Skin epidermis (tissue), 12 donors: ENCODE measurements at regions not wholly inside any gene's neighbourhood (a gene's known extent, or its start where the extent isn't known, plus 50 kb on each side); places are given as distances from the start of the nearest gene placed in this dataset.
"Not testable (repeated sequence)": the region's sequence is repeated elsewhere in the genome, so short reads cannot be mapped to it uniquely, and the experiment has no call there.

Experiments used
- H3K27ac ChIP-seq, 21 experiments: fragments of 200-600 bp; sonication (generic) in 11 of 21; one replicate each; pipeline ENCODE4 v1.5.0; 2020; ENCODE audit warnings: mild to moderate bottlenecking in 3 of 21, inconsistent platforms in 2 of 21, moderate library complexity in 2 of 21
- H3K4me3 ChIP-seq, 7 experiments: fragments of 200-600 bp; sonication (generic) in 2 of 7; one replicate each; pipeline ENCODE4 v1.5.0; 2020; ENCODE audit warnings: inconsistent platforms in 2 of 7, mild to moderate bottlenecking in 2 of 7, moderate library complexity in 1 of 7

- Histone ChIP-seq H3K27ac (no peak overlapping the region), H3K4me3 (no peak overlapping the region)
These were observed 93.6 kb upstream of the BCAR3 start for GRCh38 chr1:93775224-93775623.

GRCh38 chr1:93774707-93775106 is 93.1 kb upstream of the BCAR3 start:
- H3K27ac ChIP-seq, result no peak overlapping the region
- no peak overlapping the region for H3K4me3 ChIP-seq

- H3K27ac ChIP-seq, result no peak overlapping the region
- no peak overlapping the region for H3K4me3 ChIP-seq
These were observed 91.6 kb upstream of the BCAR3 start for GRCh38 chr1:93773049-93773838.

GRCh38 chr1:93771843-93772242 is 90.2 kb upstream of the BCAR3 start:
- H3K27ac ChIP-seq, result no peak overlapping the region

GRCh38 chr1:93770640-93771039 is 89.0 kb upstream of the BCAR3 start:
- Histone ChIP-seq H3K27ac (no peak overlapping the region), H3K4me3 (no peak overlapping the region)

More at GRCh38 chr1:93771843-93772242, 90.2 kb upstream of the BCAR3 start:
- no peak overlapping the region for H3K4me3 ChIP-seq

- Histone ChIP-seq H3K27ac (peak overlapping the region in 4 of 21 experiments; percentile 18 to 72 (median 58)), H3K4me3 (no peak overlapping the region)
These were observed 88.1 kb upstream of the BCAR3 start for GRCh38 chr1:93769777-93770176.

GRCh38 chr1:93768380-93768863 is 86.8 kb upstream of the BCAR3 start:
- Histone ChIP-seq H3K27ac (peak overlapping the region in 10 of 21 experiments; percentile 1 to 72 (median 44)), H3K4me3 (no peak overlapping the region)

GRCh38 chr1:93766451-93766850 is 84.8 kb upstream of the BCAR3 start:
- H3K27ac ChIP-seq, result peak overlapping the region in 1 of 21 experiments; percentile 0
- H3K4me3 ChIP-seq, result no peak overlapping the region

- Histone ChIP-seq H3K27ac (no peak overlapping the region), H3K4me3 (no peak overlapping the region)
These were observed 83.5 kb upstream of the BCAR3 start for GRCh38 chr1:93765099-93765498.

- H3K27ac ChIP-seq, result no peak overlapping the region
- no peak overlapping the region for H3K4me3 ChIP-seq
These were observed 82.7 kb upstream of the BCAR3 start for GRCh38 chr1:93764366-93764750.

- no peak overlapping the region for H3K4me3 ChIP-seq
- H3K27ac ChIP-seq, result no peak overlapping the region
These were observed 82.2 kb upstream of the BCAR3 start for GRCh38 chr1:93763704-93764365.

- no peak overlapping the region for H3K4me3 ChIP-seq
- no peak overlapping the region for H3K27ac ChIP-seq
These were observed 77.3 kb upstream of the BCAR3 start for GRCh38 chr1:93758842-93759515.

GRCh38 chr1:93757256-93758036 is 75.8 kb upstream of the BCAR3 start:
- Histone ChIP-seq H3K27ac (no peak overlapping the region), H3K4me3 (no peak overlapping the region)

- Histone ChIP-seq H3K4me3 (no peak overlapping the region), H3K27ac (no peak overlapping the region)
These were observed 75.0 kb upstream of the BCAR3 start for GRCh38 chr1:93756657-93757056.

- not testable (repeated sequence) for H3K4me3 ChIP-seq, H3K27ac ChIP-seq
These were observed 73.6 kb upstream of the BCAR3 start for GRCh38 chr1:93755251-93755715.

- Histone ChIP-seq H3K27ac (peak overlapping the region in 2 of 21 experiments; percentile 10 to 28), H3K4me3 (no peak overlapping the region)
These were observed 72.4 kb upstream of the BCAR3 start for GRCh38 chr1:93753791-93754763.

- Histone ChIP-seq H3K4me3 (no peak overlapping the region), H3K27ac (peak overlapping the region in 9 of 21 experiments; percentile 4 to 67 (median 40))
These were observed 70.0 kb upstream of the BCAR3 start for GRCh38 chr1:93751377-93752250.
